Endothelial cell of umbilical vein (primary cell): ENCODE measurements at regions not wholly inside any gene's neighbourhood (a gene's known extent, or its start where the extent isn't known, plus 50 kb on each side); places are given as distances from the start of the nearest gene placed in this dataset.

ENCODE experiments used
- BruUV-seq: library from RNA; stranded (reverse); fragments of 400-500 nt; replicated peaks from 2 replicates; lab custom pipeline; 2021; lab: Mats Ljungman, UMichigan
- CTCF ChIA-PET: fragments of 300-600, 350-600 bp; sonication (Branson Sonifier 250); formaldehyde crosslinking; loops from one replicate; lab custom pipeline; 2021; ENCODE audit warnings: antibody characterized with exemption, inconsistent platforms; lab: Charles Lee
- POLR2A ChIA-PET: fragments of 300-600, 350-600 bp; sonication (Branson Sonifier 250); formaldehyde crosslinking; loops from one replicate; lab custom pipeline; 2021; ENCODE audit warnings: antibody characterized with exemption, inconsistent platforms; lab: Charles Lee
- DNase-seq: peaks from one replicate; pipeline ENCODE4 v3.0.0-alpha.2; 2011; ENCODE audit warnings: low read depth, low spot score
- FAIRE-seq: peaks from 2 replicates; lab custom pipeline; 2011; peaks lifted over from hg19 to GRCh38; lab: Jason Lieb, UNC
- H2AFZ ChIP-seq: 2 replicates; pipeline ENCODE4 v1.6.0; 2012; ENCODE audit warnings: low read depth, low read length, control low read depth, inconsistent platforms
- H3K27ac ChIP-seq: 2 replicates; pipeline ENCODE4 v1.5.1; 2011; ENCODE audit warnings: low read depth, mild to moderate bottlenecking, control low read depth, low read length, moderate library complexity; ENCODE audit not compliant: insufficient read depth
- H3K27me3 ChIP-seq, 2 experiments: 2 replicates each; pipeline versions ENCODE4 v1.6.0 to v1.6.1; 2011; ENCODE audit warnings: low read length in 2 of 2, mixed read lengths in 1 of 2; ENCODE audit not compliant: control insufficient read depth in 2 of 2, insufficient read depth in 2 of 2
- H3K36me3 ChIP-seq, 2 experiments: 2 replicates in 1 of 2; 3 replicates in 1 of 2; pipeline ENCODE4 v1.5.1; 2011; ENCODE audit warnings: low read length in 2 of 2, mild to moderate bottlenecking in 1 of 2, moderate library complexity in 1 of 2; ENCODE audit not compliant: control insufficient read depth in 2 of 2, insufficient read depth in 2 of 2; ENCODE audit errors: extremely low read depth in 1 of 2
- H3K4me1 ChIP-seq: 3 replicates; pipeline ENCODE4 v1.5.1; 2011; ENCODE audit warnings: mild to moderate bottlenecking, low read length; ENCODE audit not compliant: control insufficient read depth, insufficient read depth; ENCODE audit errors: extremely low read depth
- H3K4me2 ChIP-seq: 2 replicates; pipeline ENCODE4 v1.6.1; 2011; ENCODE audit warnings: low read length, control low read depth, mixed read lengths; ENCODE audit not compliant: insufficient read depth
- H3K4me3 ChIP-seq, 3 experiments: fragments of 200-600 bp in 1 of 3; sonication (generic), shearing (Covaris generic) in 1 of 3; replicated peaks in 1 of 3; 2 replicates each; pipeline ENCODE4 v1.5.1; 2011 to 2016; ENCODE audit warnings: control low read depth in 3 of 3, low read length in 3 of 3, mild to moderate bottlenecking in 2 of 3, inconsistent platforms in 1 of 3, low read depth in 1 of 3, moderate library complexity in 1 of 3; ENCODE audit not compliant: insufficient read depth in 1 of 3
- H3K79me2 ChIP-seq: 2 replicates; pipeline ENCODE4 v1.6.0; 2012; ENCODE audit warnings: low read length, inconsistent platforms; ENCODE audit not compliant: control insufficient read depth, insufficient read depth
- H3K9ac ChIP-seq: replicated peaks from 2 replicates; pipeline ENCODE3; 2011; ENCODE audit warnings: low read length, control low read depth; ENCODE audit not compliant: insufficient read depth; ENCODE audit errors: extremely low read depth
- H3K9me1 ChIP-seq: replicated peaks from 3 replicates; pipeline ENCODE4 v1.6.0; 2011; ENCODE audit warnings: mild to moderate bottlenecking, low read length; ENCODE audit not compliant: control insufficient read depth, insufficient read depth; ENCODE audit errors: extremely low read depth
- H3K9me3 ChIP-seq: replicated peaks from 2 replicates; pipeline ENCODE4 v1.5.1; 2012; ENCODE audit warnings: low read length, inconsistent platforms; ENCODE audit not compliant: control insufficient read depth, insufficient read depth
- H4K20me1 ChIP-seq: replicated peaks from 2 replicates; pipeline ENCODE3; 2011; ENCODE audit warnings: mild to moderate bottlenecking, low read length; ENCODE audit not compliant: control insufficient read depth, insufficient read depth; ENCODE audit errors: extremely low read depth
- CTCF ChIP-seq, 2 donors: IDR thresholded peaks; 1 replicate in 1 of 2; 2 replicates in 1 of 2; pipeline ENCODE4 v1.5.1; 2011; ENCODE audit warnings: low read length in 2 of 2, mild to moderate bottlenecking in 2 of 2, moderate library complexity in 2 of 2, control low read depth in 1 of 2, inconsistent platforms in 1 of 2, low read depth in 1 of 2; ENCODE audit not compliant: insufficient read depth in 1 of 2; ENCODE audit errors: extremely low read depth in 1 of 2
- EZH2 ChIP-seq: IDR thresholded peaks from 2 replicates; pipeline ENCODE4 v1.6.1; 2012; ENCODE audit warnings: borderline replicate concordance, low read depth, mild to moderate bottlenecking, moderate library complexity, low read length, inconsistent platforms; ENCODE audit not compliant: severe bottlenecking
- FOS ChIP-seq: IDR thresholded peaks from 2 replicates; pipeline ENCODE4 v1.6.1; 2011; ENCODE audit warnings: mild to moderate bottlenecking, low read length, moderate library complexity, borderline replicate concordance; ENCODE audit not compliant: insufficient read depth
- GATA2 ChIP-seq: IDR thresholded peaks from 2 replicates; pipeline ENCODE4 v1.7.0; 2011; ENCODE audit warnings: low read depth, mild to moderate bottlenecking, moderate library complexity, mixed read lengths, low read length; ENCODE audit not compliant: insufficient read length, insufficient read depth
- JUN ChIP-seq: IDR thresholded peaks from 2 replicates; pipeline ENCODE4 v1.6.1; 2011; ENCODE audit warnings: borderline replicate concordance, low read depth; ENCODE audit not compliant: insufficient read length, insufficient read depth
- MYC ChIP-seq: IDR thresholded peaks from one replicate; pipeline ENCODE4 v1.6.1; 2011; ENCODE audit warnings: mild to moderate bottlenecking, low read depth, low read length
- POLR2A ChIP-seq: IDR thresholded peaks from 2 replicates; pipeline ENCODE4 v1.6.1; 2012; ENCODE audit warnings: low read depth, mild to moderate bottlenecking, control low read depth, low read length
- POLR2AphosphoS5 ChIP-seq: IDR thresholded peaks from 2 replicates; pipeline ENCODE4 v1.6.1; 2012; ENCODE audit warnings: low read depth, mild to moderate bottlenecking, control low read depth, low read length, moderate library complexity; ENCODE audit not compliant: insufficient read depth
- dilution Hi-C: fragments of 300-500 bp; cut with MboI; formaldehyde crosslinking; loops from one replicate; pipeline ENCODE4 v1.15.0; 2019; ENCODE audit warnings: low sequenced_read_pairs; ENCODE audit not compliant: extremely low pct_ligation_motif_present
- intact Hi-C: fragments of 100-400 bp; cut with micrococcal nuclease; formaldehyde crosslinking; loops from one replicate; pipeline ENCODE4 v1.10.0; 2022
- TF ChIP-seq, protein P1 (sequence below): IDR thresholded peaks from 2 replicates; pipeline ENCODE4 v1.6.1; 2011; ENCODE audit not compliant: insufficient read depth, insufficient read length

- FAIRE-seq = no peak
- no peak overlapping the region for H3K9ac ChIP-seq
- H3K27me3 ChIP-seq = no peaks in the 10 kb centered on the region
- TF ChIP-seq POLR2A = no peak
- TF ChIP-seq JUN = no peak
- TF ChIP-seq, protein P1, sequence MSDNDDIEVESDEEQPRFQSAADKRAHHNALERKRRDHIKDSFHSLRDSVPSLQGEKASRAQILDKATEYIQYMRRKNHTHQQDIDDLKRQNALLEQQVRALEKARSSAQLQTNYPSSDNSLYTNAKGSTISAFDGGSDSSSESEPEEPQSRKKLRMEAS = no peak
- no peak for TF ChIP-seq GATA2
- TF ChIP-seq CTCF (IDR thresholded peaks at IDR 0.05; ENCODE audit: extremely low read depth in 1 of 2, insufficient read depth in 1 of 2, low read depth in 1 of 2, low read length in 2 of 2) = no peak
- no peak for TF ChIP-seq MYC
- TF ChIP-seq EZH2 = no peak
- TF ChIP-seq FOS = no peak
- TF ChIP-seq POLR2AphosphoS5 = no peak
- H3K79me2 ChIP-seq = no peaks in the 10 kb centered on the region
- no peak overlapping the region for H3K4me3 ChIP-seq
- H3K9me3 ChIP-seq = no peaks in the 10 kb centered on the region
- no peak overlapping the region for H3K27ac ChIP-seq
- H3K4me2 ChIP-seq = no peak overlapping the region
- dilution Hi-C loops = no loop called here
- no peak for DNase-seq
- no peaks in the 10 kb centered on the region for H3K36me3 ChIP-seq
- no peak overlapping the region for H2AFZ ChIP-seq
- BruUV-seq = no TSS peak
- CTCF ChIA-PET = no interaction called here
- no peaks in the 10 kb centered on the region for H3K9me1 ChIP-seq
- peaks cover 14% of the 10 kb centered on the region for H3K4me1 ChIP-seq
- intact Hi-C loops = no loop called here
- POLR2A ChIA-PET = no interaction called here
- no peaks in the 10 kb centered on the region for H4K20me1 ChIP-seq
These were observed 975.5 kb upstream of the ACVR2A start for GRCh38 chr2:146869328-146869727.
